GM10248 (cell line): ENCODE measurements at regions not wholly inside any gene's neighbourhood (a gene's known extent, or its start where the extent isn't known, plus 50 kb on each side); places are given as distances from the start of the nearest gene placed in this dataset.

Experiments used
- CTCF ChIA-PET: fragments of 300-600 bp; sonication (Branson Sonifier 250); formaldehyde crosslinking; extraction: SDS; loops from one replicate; lab custom pipeline; 2021; ENCODE audit warnings: antibody characterized with exemption; lab: Yijun Ruan, JAX
- POLR2A ChIA-PET: fragments of 350-650 bp; sonication (Branson Sonifier 250); formaldehyde crosslinking; extraction: SDS; loops from one replicate; lab custom pipeline; 2020; ENCODE audit warnings: antibody characterized with exemption; lab: Yijun Ruan, JAX
- DNase-seq: peaks from one replicate; pipeline ENCODE4 v3.0.0; 2012; ENCODE audit errors: extremely low spot score
- TF ChIP-seq, protein P1 (sequence below): IDR thresholded peaks from 2 replicates; pipeline ENCODE4 v1.5.1; 2012; ENCODE audit warnings: mild to moderate bottlenecking, low read depth; ENCODE audit errors: extremely low read depth, missing control alignments, control extremely low read depth

DNA sequence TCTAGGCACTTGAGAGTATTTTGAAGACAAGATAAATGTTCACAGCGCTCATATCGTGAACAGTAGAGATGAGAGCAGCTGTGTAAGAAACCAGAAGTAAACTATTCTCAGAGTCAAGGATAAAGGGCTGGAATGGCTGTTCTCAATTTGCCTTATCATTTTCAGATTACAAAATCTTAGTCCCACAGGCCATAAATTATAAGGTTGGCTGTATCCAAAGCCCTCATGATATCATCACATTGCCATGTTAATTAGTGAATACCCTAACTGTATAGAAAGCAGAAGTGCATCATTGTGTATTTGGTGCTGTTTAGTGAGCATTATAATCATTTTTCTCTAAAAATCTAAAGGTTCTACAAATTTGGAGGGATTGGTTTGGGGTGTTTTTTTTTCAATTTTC is 168.9 kb upstream of the EDNRA start:
- ChIA-PET POLR2A (no interaction called here), CTCF (no interaction called here)
- no peak for DNase-seq
- TF ChIP-seq, protein P1, sequence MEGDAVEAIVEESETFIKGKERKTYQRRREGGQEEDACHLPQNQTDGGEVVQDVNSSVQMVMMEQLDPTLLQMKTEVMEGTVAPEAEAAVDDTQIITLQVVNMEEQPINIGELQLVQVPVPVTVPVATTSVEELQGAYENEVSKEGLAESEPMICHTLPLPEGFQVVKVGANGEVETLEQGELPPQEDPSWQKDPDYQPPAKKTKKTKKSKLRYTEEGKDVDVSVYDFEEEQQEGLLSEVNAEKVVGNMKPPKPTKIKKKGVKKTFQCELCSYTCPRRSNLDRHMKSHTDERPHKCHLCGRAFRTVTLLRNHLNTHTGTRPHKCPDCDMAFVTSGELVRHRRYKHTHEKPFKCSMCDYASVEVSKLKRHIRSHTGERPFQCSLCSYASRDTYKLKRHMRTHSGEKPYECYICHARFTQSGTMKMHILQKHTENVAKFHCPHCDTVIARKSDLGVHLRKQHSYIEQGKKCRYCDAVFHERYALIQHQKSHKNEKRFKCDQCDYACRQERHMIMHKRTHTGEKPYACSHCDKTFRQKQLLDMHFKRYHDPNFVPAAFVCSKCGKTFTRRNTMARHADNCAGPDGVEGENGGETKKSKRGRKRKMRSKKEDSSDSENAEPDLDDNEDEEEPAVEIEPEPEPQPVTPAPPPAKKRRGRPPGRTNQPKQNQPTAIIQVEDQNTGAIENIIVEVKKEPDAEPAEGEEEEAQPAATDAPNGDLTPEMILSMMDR = no peak

DNA sequence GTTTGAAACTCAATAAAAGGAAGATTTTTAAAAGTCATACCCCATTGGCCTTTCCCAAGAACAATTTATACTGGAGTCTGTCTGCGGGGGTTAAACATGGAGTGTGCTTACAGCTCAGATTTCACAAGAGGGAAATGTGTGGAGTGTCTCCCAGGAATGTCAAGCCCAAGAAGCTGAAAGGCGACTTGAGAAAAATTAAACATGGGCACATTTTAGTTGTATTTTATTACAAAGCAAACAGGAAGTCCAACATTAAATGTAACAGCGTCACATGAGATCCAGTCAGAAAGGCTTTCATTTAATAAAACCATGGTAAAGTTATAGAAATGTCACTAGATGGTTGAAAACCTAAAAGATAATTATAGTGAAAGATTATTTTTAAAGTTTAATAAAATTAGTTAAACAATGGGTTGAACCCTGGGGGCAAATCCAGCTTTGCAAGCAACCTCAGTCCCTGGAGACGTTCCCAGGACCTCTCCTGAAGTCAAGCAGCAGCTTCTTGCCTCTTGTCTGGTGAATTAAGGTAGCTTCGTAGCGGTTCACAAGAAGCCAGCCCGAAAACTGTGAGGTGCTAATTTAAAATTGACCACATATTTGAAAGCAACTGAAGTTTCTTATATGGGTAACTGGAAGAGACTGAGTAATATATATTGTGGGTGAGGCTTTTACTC is 168.4 kb upstream of the EDNRA start:
- CTCF ChIA-PET = no interaction called here
- no peak for DNase-seq
- POLR2A ChIA-PET = no interaction called here
- TF ChIP-seq, protein P1 = no peak

DNA sequence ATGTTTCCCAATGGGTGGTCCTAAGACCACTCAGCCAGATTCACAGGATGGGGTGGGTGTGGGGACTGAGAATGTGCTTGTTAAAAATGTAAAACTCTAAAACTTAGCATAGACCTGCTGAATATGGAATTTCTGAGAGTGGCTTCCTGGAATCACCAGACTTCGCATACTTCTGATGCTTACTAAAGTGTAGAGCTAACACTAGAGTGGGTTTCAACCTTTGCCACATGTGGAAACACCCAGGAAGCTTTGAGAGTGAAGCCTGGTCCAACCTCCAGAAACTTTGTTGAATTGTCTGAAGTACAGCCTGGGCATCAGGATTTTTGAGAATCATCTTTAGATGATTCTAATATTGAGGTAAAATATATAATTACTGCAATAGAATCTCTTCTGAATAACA is 167.8 kb upstream of the EDNRA start:
- TF ChIP-seq, protein P1 = no peak
- ChIA-PET POLR2A (no interaction called here), CTCF (no interaction called here)
- DNase-seq = no peak

- ChIA-PET POLR2A (no interaction called here), CTCF (interaction anchor here (1.0 to 2.1 kb wide), 2 partner anchors 12 to 26 kb away, joined by 3 to 6 read pairs; no protein-coding TSS in a partner anchor)
- no peak for DNase-seq
These were observed 162.3 kb upstream of the EDNRA start for GRCh38 chr4:147318586-147318985.

DNA sequence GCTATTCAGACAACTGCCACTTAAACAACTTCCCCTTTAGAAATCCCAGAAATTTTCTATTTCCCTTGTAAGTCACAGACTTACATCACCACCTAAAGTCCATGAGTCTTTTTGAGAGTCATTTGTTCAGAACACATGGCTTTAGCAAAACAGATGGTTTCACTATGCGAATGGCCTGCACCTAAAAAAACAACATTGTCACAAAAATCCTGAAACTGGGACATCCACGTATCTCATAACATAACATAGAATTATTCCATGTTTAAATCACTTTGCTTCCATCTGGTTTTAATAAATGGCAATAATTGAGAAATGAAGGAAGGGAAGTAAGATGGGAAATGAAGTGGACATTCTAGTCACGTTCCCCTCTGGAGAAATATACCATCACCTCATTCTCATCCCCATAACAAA is 155.3 kb upstream of the EDNRA start:
- TF ChIP-seq, protein P1 = no peak
- no peak for DNase-seq
- POLR2A ChIA-PET = no interaction called here
- CTCF ChIA-PET = no interaction called here

More at GRCh38 chr4:147318586-147318985, 162.3 kb upstream of the EDNRA start:
- TF ChIP-seq, protein P1 = no peak

DNA sequence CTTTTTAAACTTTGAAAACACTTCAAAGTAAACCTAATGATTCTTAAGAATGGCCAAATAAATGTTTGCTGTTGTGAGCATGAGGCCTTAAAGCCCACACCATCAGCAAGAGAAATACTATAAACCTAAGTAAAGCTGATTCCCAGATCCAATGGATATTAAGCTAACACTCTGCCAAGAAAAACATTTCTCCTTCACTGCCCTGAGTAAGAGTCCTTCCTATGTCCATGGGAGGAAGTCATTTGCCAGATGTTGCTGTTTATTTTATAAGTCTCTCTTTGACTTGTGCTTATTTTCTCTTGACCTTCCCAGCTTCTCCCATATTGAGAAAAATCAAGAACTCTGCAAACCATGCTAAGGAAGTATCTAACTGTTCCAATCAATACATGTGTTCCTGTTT is 154.3 kb upstream of the EDNRA start:
- ChIA-PET CTCF (no interaction called here), POLR2A (no interaction called here)
- no peak for DNase-seq
- TF ChIP-seq, protein P1 = no peak
